HCT116 (cell line): ENCODE measurements at regions not wholly inside any gene's neighbourhood (a gene's known extent, or its start where the extent isn't known, plus 50 kb on each side); places are given as distances from the start of the nearest gene placed in this dataset.

Experiments
- ATF3 ChIP-seq: IDR thresholded peaks from 2 replicates; pipeline ENCODE4 v1.6.1; 2012
- CEBPB ChIP-seq: IDR thresholded peaks from 2 replicates; pipeline ENCODE4 v1.6.1; 2012; ENCODE audit warnings: low read depth
- CTCF ChIP-seq, 3 experiments: fragments of 200-600 bp in 1 of 3; sonication (generic) in 1 of 3; IDR thresholded peaks in 2 of 3; conservative IDR thresholded peaks in 1 of 3; 2 replicates each; pipeline ENCODE4 v1.5.1; 2012 to 2017; ENCODE audit warnings: low read depth in 2 of 3, low read length in 2 of 3, antibody characterized with exemption in 1 of 3, borderline replicate concordance in 1 of 3, control low read depth in 1 of 3, mild to moderate bottlenecking in 1 of 3, mixed read lengths in 1 of 3, mixed run types in 1 of 3, moderate library complexity in 1 of 3; ENCODE audit not compliant: insufficient read depth in 1 of 3
- EGR1 ChIP-seq: IDR thresholded peaks from 2 replicates; pipeline ENCODE4 v1.6.1; 2012; ENCODE audit warnings: low read depth
- ELF1 ChIP-seq: IDR thresholded peaks from 2 replicates; pipeline ENCODE4 v1.6.1; 2012; ENCODE audit warnings: low read depth, borderline replicate concordance
- EZH2 ChIP-seq: fragments of 200-600 bp; sonication (generic); IDR thresholded peaks from 2 replicates; pipeline ENCODE4 v1.6.1; 2017; ENCODE audit warnings: antibody characterized with exemption, mixed run types
- JUND ChIP-seq: IDR thresholded peaks from 2 replicates; pipeline ENCODE4 v1.6.1; 2012
- POLR2A ChIP-seq: IDR thresholded peaks from 2 replicates; pipeline ENCODE4 v1.7.0; 2011; ENCODE audit warnings: borderline replicate concordance; ENCODE audit not compliant: insufficient read depth, insufficient read length; ENCODE audit errors: extremely low read depth
- POLR2AphosphoS5 ChIP-seq: IDR thresholded peaks from 2 replicates; pipeline ENCODE4 v1.6.1; 2011; ENCODE audit warnings: mild to moderate bottlenecking, low read depth, low read length, moderate library complexity
- SP1 ChIP-seq: IDR thresholded peaks from 2 replicates; pipeline ENCODE4 v1.6.1; 2012; ENCODE audit warnings: low read depth
- TCF7L2 ChIP-seq: IDR thresholded peaks from 2 replicates; pipeline ENCODE4 v1.7.0; 2011; ENCODE audit warnings: borderline replicate concordance, inconsistent platforms; ENCODE audit not compliant: insufficient read depth, insufficient read length; ENCODE audit errors: extremely low read depth
- YY1 ChIP-seq: IDR thresholded peaks from 2 replicates; pipeline ENCODE4 v1.6.1; 2011; ENCODE audit warnings: low read length, low read depth, moderate library complexity, mild to moderate bottlenecking; ENCODE audit not compliant: insufficient replicate concordance; ENCODE audit errors: extremely low read depth
- TF ChIP-seq, protein P1 (sequence below): IDR thresholded peaks from 2 replicates; pipeline ENCODE4 v1.6.1; 2012
- TF ChIP-seq, protein P2 (sequence below): IDR thresholded peaks from 2 replicates; pipeline ENCODE4 v1.6.1; 2011; ENCODE audit warnings: mild to moderate bottlenecking, low read length, moderate library complexity; ENCODE audit not compliant: insufficient replicate concordance; ENCODE audit errors: extremely low read depth

DNA sequence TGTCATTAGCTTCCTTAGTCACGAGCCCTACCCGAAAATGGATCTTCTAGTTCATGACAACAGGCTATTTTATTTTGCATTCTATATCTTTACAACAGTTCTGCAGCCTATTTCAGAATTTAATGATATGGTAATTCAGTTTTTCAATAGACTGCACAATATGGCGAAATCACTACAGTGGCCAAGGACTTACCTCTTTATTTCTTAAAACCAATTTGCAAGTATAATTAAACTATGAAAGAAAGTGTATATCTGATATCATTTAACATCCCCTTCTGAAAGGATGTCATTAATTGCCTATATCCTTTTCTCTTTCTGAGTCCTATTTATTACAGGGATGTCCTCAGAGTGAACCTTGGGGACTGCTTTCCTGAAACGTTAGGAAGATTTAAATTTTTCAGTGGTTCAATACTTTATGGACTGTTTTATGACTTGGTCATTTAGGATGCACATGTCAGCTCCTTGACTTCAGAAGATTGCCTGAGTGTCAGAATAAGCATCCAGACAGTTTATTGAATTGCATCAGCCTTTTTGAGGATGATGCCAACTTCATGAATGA, 190.8 kb upstream of the GEMIN8 start:
- TF ChIP-seq EZH2 (no peak), CTCF (IDR thresholded peaks at IDR 0.05 in 2 of 3, conservative IDR thresholded peaks at IDR 0.05 in 1 of 3; ENCODE audit: borderline replicate concordance in 1 of 3, insufficient read depth in 1 of 3, low read depth in 2 of 3, low read length in 2 of 3) (no peak), JUND (no peak), ELF1 (no peak), POLR2A (no peak), TCF7L2 (no peak), POLR2AphosphoS5 (no peak), YY1 (no peak), ATF3 (no peak), SP1 (no peak), CEBPB (no peak), EGR1 (no peak)
- TF ChIP-seq, protein P1, sequence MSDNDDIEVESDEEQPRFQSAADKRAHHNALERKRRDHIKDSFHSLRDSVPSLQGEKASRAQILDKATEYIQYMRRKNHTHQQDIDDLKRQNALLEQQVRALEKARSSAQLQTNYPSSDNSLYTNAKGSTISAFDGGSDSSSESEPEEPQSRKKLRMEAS: no peak
- TF ChIP-seq, protein P2, sequence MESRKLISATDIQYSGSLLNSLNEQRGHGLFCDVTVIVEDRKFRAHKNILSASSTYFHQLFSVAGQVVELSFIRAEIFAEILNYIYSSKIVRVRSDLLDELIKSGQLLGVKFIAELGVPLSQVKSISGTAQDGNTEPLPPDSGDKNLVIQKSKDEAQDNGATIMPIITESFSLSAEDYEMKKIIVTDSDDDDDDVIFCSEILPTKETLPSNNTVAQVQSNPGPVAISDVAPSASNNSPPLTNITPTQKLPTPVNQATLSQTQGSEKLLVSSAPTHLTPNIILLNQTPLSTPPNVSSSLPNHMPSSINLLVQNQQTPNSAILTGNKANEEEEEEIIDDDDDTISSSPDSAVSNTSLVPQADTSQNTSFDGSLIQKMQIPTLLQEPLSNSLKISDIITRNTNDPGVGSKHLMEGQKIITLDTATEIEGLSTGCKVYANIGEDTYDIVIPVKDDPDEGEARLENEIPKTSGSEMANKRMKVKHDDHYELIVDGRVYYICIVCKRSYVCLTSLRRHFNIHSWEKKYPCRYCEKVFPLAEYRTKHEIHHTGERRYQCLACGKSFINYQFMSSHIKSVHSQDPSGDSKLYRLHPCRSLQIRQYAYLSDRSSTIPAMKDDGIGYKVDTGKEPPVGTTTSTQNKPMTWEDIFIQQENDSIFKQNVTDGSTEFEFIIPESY: no peak
